Heart left ventricle (tissue), 16 donors: ENCODE measurements at regions not wholly inside any gene's neighbourhood (a gene's known extent, or its start where the extent isn't known, plus 50 kb on each side); places are given as distances from the start of the nearest gene placed in this dataset.
"Not testable (repeated sequence)": the region's sequence is repeated elsewhere in the genome, so short reads cannot be mapped to it uniquely, and the experiment has no call there.

ENCODE experiments used
- ATAC-seq, 4 donors: fragments of 200-7000 bp; cut with Tn5 transposase; one replicate each; pipeline ENCODE4 v1.9.1; 2020 to 2022; ENCODE audit warnings: moderate library complexity in 4 of 4, mild to moderate bottlenecking in 3 of 4, moderate number of reproducible peaks in 1 of 4
- DNase-seq, 5 donors: peaks; one replicate each; pipeline ENCODE4 v3.0.0-alpha.2; 2020
- H3K27ac ChIP-seq, 12 donors: fragments of 200-600 bp; sonication (generic) in 4 of 12; one replicate each; pipeline versions ENCODE4 v1.5.0 to v1.8.0; 2016 to 2022; ENCODE audit warnings: mild to moderate bottlenecking in 2 of 12
- H3K27me3 ChIP-seq, 9 donors: fragments of 200-600 bp; sonication (generic) in 2 of 9; one replicate each; pipeline versions ENCODE4 v1.5.1 to v1.8.0; 2016 to 2022; ENCODE audit warnings: mild to moderate bottlenecking in 3 of 9
- H3K36me3 ChIP-seq, 9 donors: fragments of 200-600 bp; sonication (generic) in 2 of 9; one replicate each; pipeline versions ENCODE4 v1.5.0 to v1.8.0; 2018 to 2022; ENCODE audit warnings: mild to moderate bottlenecking in 2 of 9
- H3K4me1 ChIP-seq, 12 donors: fragments of 200-600 bp; sonication (generic) in 4 of 12; one replicate each; pipeline versions ENCODE4 v1.5.0 to v1.8.0; 2016 to 2022; ENCODE audit warnings: mild to moderate bottlenecking in 3 of 12
- H3K4me3 ChIP-seq, 12 donors: fragments of 200-600 bp; sonication (generic) in 4 of 12; one replicate each; pipeline versions ENCODE4 v1.5.0 to v1.8.0; 2017 to 2022; ENCODE audit warnings: mild to moderate bottlenecking in 9 of 12, moderate library complexity in 4 of 12
- H3K9me3 ChIP-seq, 12 donors: fragments of 200-600 bp; sonication (generic) in 4 of 12; one replicate each; pipeline versions ENCODE4 v1.5.0 to v1.8.0; 2016 to 2022; ENCODE audit warnings: mild to moderate bottlenecking in 1 of 12
- POLR2A ChIP-seq, 2 donors: fragments of 450-650 bp; IDR thresholded peaks; one replicate each; pipeline ENCODE4 v1.6.1; 2017; ENCODE audit warnings: antibody characterized with exemption in 2 of 2, mild to moderate bottlenecking in 2 of 2, moderate library complexity in 2 of 2
- WGBS, 4 donors: extraction: QIAGEN DNeasy Blood & Tissue Kit in 2 of 4; methylation state at CpG; one replicate each; pipeline versions ENCODE4 v1.1.5 to v1.1.7; 2013 to 2018; 5-methylcytosine and 5-hydroxymethylcytosine counted together
- intact Hi-C, 10 donors: fragments of 100-400 bp; cut with DNase I; formaldehyde crosslinking; loops; one replicate each; pipeline versions ENCODE4 v1.11.1 to v1.14.2; 2022
- TF ChIP-seq, protein P1 (sequence below), 12 donors: fragments of 200-600 bp; sonication (generic) in 4 of 12; IDR thresholded peaks; one replicate each; pipeline versions ENCODE4 v1.5.0 to v1.8.0; 2018 to 2022; ENCODE audit warnings: antibody characterized with exemption in 12 of 12, mild to moderate bottlenecking in 5 of 12
- donor health status: ischemic (EF 13 %, LVEDD 7.1; RV severe dilation, severe dysfunction).
- donor health status: healthy with polysubstance abuse.
- donor health status: DM: no; HTN: yes; CAD: no.
- donor health status: DM: no; HTN: no; CAD: no.
- donor health status: ischemic (EF 25% LVEDD 6.9; RV normal size, moderate dysfunction).
- donor health status: ischemic (EF 25% LVEDD 5.7; RV mildly dilated, moderate dysfunction).
- donor health status: healthy.
- donor health status: DM: yes; HTN: yes; CAD: no.
- donor health status: ischemic (EF 35%, LVEDD 5.7; RV mildly dilated, moderate dysfunction).
- donor health status: nonischemic (EF 11% LVEDD 7.7; RV severe dilation, severe dysfunction).
- donor health status: DM: yes; HTN: yes; CAD: no.
- donor health status: PGD.
- donor health status: ischemic (EF 29% LVEDD 5.4; RV normal size, mild dysfunction).
- donor health status: nonischemic (EF 23%, LVEDD 6.1; RV moderate dilation, normal function).

- Histone ChIP-seq H3K4me1 (no peaks in the 10 kb centered on the region), H3K9me3 (peaks cover 0 to 76% (median 33%) of the 10 kb centered on the region in 12 donors), H3K27me3 (no peaks in the 10 kb centered on the region), H3K27ac (no peak overlapping the region), H3K4me3 (no peak overlapping the region), H3K36me3 (no peaks in the 10 kb centered on the region)
- DNase-seq (no peak), ATAC-seq (no peak)
- WGBS, 4 donors: 33 to 91% (median 64%) methylated on average over 1 of the region's 1 CpG
- TF ChIP-seq POLR2A (IDR thresholded peaks at IDR 0.05): no peak
- TF ChIP-seq, protein P1, sequence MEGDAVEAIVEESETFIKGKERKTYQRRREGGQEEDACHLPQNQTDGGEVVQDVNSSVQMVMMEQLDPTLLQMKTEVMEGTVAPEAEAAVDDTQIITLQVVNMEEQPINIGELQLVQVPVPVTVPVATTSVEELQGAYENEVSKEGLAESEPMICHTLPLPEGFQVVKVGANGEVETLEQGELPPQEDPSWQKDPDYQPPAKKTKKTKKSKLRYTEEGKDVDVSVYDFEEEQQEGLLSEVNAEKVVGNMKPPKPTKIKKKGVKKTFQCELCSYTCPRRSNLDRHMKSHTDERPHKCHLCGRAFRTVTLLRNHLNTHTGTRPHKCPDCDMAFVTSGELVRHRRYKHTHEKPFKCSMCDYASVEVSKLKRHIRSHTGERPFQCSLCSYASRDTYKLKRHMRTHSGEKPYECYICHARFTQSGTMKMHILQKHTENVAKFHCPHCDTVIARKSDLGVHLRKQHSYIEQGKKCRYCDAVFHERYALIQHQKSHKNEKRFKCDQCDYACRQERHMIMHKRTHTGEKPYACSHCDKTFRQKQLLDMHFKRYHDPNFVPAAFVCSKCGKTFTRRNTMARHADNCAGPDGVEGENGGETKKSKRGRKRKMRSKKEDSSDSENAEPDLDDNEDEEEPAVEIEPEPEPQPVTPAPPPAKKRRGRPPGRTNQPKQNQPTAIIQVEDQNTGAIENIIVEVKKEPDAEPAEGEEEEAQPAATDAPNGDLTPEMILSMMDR (IDR thresholded peaks at IDR 0.05): no peak
- intact Hi-C loops: no loop called here
Measured at GRCh38 chr5:150960791-150961396, 56.1 kb upstream of the ZNF300 start.

- DNase-seq, H3K4me1 ChIP-seq, H3K27me3 ChIP-seq, intact Hi-C loops, H3K27ac ChIP-seq, H3K36me3 ChIP-seq, ATAC-seq, H3K4me3 ChIP-seq: not testable (repeated sequence)
- H3K9me3 ChIP-seq: peaks cover 0 to 82% (median 35%) of the 10 kb centered on the region in 12 donors
Measured at GRCh38 chr5:150960323-150960722, 55.5 kb upstream of the ZNF300 start.
